Tibial nerve (tissue), 4 donors: ENCODE measurements at regions not wholly inside any gene's neighbourhood (a gene's known extent, or its start where the extent isn't known, plus 50 kb on each side); places are given as distances from the start of the nearest gene placed in this dataset.

Experiments
- CTCF ChIP-seq, 5 experiments: fragments of 200-600 bp in 3 of 5; fragments of 450-650 bp in 2 of 5; sonication (generic) in 3 of 5; IDR thresholded peaks; one replicate each; pipeline ENCODE4 v1.5.1; 2016 to 2019; ENCODE audit warnings: antibody characterized with exemption in 5 of 5, mild to moderate bottlenecking in 3 of 5, moderate library complexity in 2 of 5
- EP300 ChIP-seq, 2 donors: sonication (generic); formaldehyde crosslinking; IDR thresholded peaks; one replicate each; pipeline ENCODE4 v1.6.1; 2017; ENCODE audit warnings: antibody characterized with exemption in 2 of 2, mild to moderate bottlenecking in 1 of 2
- POLR2A ChIP-seq, 2 donors: fragments of 450-650 bp; IDR thresholded peaks; one replicate each; pipeline ENCODE4 v1.6.1; 2017; ENCODE audit warnings: antibody characterized with exemption in 2 of 2, mild to moderate bottlenecking in 2 of 2, moderate library complexity in 2 of 2

GRCh38 chr10:52961323-52961722, 188.7 kb upstream of the MBL2 start:
- TF ChIP-seq CTCF (IDR thresholded peaks at IDR 0.05) (no peak), POLR2A (IDR thresholded peaks at IDR 0.05) (no peak), EP300 (IDR thresholded peaks at IDR 0.05) (no peak)
